ENCODE measurements at regions not wholly inside any gene's neighbourhood (a gene's known extent, or its start where the extent isn't known, plus 50 kb on each side); places are given as distances from the start of the nearest gene placed in this dataset.
"Not testable (repeated sequence)": the region's sequence is repeated elsewhere in the genome, so short reads cannot be mapped to it uniquely, and the experiment has no call there.

- H3K4me1 ChIP-seq, result no peaks in the 10 kb centered on the region
- H3K4me3 ChIP-seq, result no peak overlapping the region
- no peaks in the 10 kb centered on the region for H3K27me3 ChIP-seq
- TF ChIP-seq CTCF (IDR thresholded peaks at IDR 0.05), result no peak
- H3K27ac ChIP-seq, result no peak overlapping the region
- H3K9me3 ChIP-seq, result peaks cover 0 to 30% of the 10 kb centered on the region in 2 donors
- no peaks in the 10 kb centered on the region for H3K36me3 ChIP-seq
- DNase-seq (no peak), ATAC-seq (no peak)
- intact Hi-C loops (cut with DNase I), result no loop called here
Observed at GRCh38 chr10:20582041-20582440, 315.1 kb downstream of the NEBL start.

GRCh38 chr10:20573924-20574323, 323.2 kb downstream of the NEBL start:
- no peak for ATAC-seq
- intact Hi-C loops (cut with DNase I), result no loop called here
- Histone ChIP-seq H3K27me3 (no peaks in the 10 kb centered on the region), H3K9me3 (no peaks in the 10 kb centered on the region), H3K4me1 (no peaks in the 10 kb centered on the region), H3K36me3 (no peaks in the 10 kb centered on the region), H3K27ac (no peak overlapping the region), H3K4me3 (no peak overlapping the region)
- DNase-seq, result no peak
- TF ChIP-seq CTCF (IDR thresholded peaks at IDR 0.05), result no peak

GRCh38 chr10:20555990-20556389, 341.1 kb downstream of the NEBL start:
- DNase-seq; H3K4me3 ChIP-seq; ATAC-seq; H3K36me3 ChIP-seq; H3K27ac ChIP-seq; intact Hi-C loops (cut with DNase I); H3K27me3 ChIP-seq; H3K4me1 ChIP-seq: not testable (repeated sequence)
- H3K9me3 ChIP-seq, result peaks cover 0 to 22% of the 10 kb centered on the region in 2 donors

GRCh38 chr10:20552382-20552781, 344.7 kb downstream of the NEBL start:
- no peak for TF ChIP-seq CTCF (IDR thresholded peaks at IDR 0.05)
- no peak for ATAC-seq

GRCh38 chr10:20551761-20552160, 345.4 kb downstream of the NEBL start:
- DNase-seq (no peak), ATAC-seq (no peak)
- Histone ChIP-seq H3K9me3 (peaks cover 0 to 13% of the 10 kb centered on the region in 2 donors), H3K4me1 (no peaks in the 10 kb centered on the region), H3K36me3 (no peaks in the 10 kb centered on the region), H3K27ac (no peak overlapping the region), H3K4me3 (no peak overlapping the region), H3K27me3 (no peaks in the 10 kb centered on the region)
- no peak for TF ChIP-seq CTCF (IDR thresholded peaks at IDR 0.05)
- intact Hi-C loops (cut with DNase I), result no loop called here

More at GRCh38 chr10:20552382-20552781, 344.7 kb downstream of the NEBL start:
- Histone ChIP-seq H3K9me3 (peaks cover 0 to 15% of the 10 kb centered on the region in 2 donors), H3K27ac (no peak overlapping the region), H3K27me3 (no peaks in the 10 kb centered on the region), H3K4me1 (no peaks in the 10 kb centered on the region), H3K4me3 (no peak overlapping the region), H3K36me3 (no peaks in the 10 kb centered on the region)
- DNase-seq, result no peak
- intact Hi-C loops (cut with DNase I), result no loop called here

Measured in left lung (tissue), 4 donors.